ENCODE measurements at regions not wholly inside any gene's neighbourhood (a gene's known extent, or its start where the extent isn't known, plus 50 kb on each side); places are given as distances from the start of the nearest gene placed in this dataset.

DNA sequence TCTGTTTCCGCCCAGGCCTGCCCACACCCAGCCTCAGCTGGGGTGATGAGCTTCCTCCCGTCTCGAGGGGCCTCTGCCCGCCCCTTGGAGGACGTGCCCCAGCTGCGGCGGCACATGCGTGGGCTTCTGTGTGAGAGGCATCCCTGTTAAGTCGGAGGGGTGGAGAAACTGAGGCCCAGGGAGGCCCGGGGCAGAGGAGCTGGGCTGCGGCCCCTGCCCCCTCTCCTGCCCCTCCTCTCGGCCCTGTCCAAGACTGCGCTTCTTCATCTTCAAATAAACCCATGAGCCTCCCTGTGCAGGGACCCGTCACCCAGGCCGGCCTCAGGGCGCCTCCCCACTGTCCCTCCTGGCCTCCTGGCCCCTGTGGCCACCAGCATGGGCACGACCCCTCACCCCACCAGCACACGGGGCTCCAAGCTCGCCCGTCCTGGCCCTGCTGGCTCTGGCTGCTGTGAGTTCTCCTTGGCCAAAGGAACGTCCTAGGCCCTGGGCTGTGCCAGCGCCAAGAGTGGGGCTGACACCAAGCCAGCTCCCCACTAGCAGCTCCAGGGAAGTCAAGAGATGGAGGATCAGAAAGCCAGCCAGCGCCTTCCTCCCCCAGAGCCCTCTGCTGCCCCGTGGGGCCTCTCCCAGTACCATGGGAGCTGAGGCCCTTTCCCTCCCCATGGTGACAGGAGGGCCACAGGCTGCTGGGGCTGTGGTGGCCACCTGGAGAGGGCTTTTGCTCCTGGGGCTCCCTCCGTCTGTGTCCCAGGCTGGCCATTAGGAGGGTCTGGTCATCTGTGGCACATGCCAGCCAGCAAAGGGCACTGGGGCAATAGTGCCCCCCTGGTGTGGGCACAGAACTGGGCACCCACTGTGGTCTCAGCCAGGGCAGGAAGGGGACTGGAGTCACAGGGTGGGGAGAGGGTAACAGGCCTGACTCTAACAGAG is 180.4 kb downstream of the KIF26A start:
- Histone ChIP-seq H3K27me3 (ENCODE audit: insufficient read depth, low read length) (peaks cover 36% of the 10 kb centered on the region; the same call in 1 of the 2 replicates), H3K4me1 (ENCODE audit: control insufficient read depth, insufficient read depth, low read length, unreplicated experiment) (no peaks in the 10 kb centered on the region), H3K79me2 (ENCODE audit: control insufficient read depth, insufficient read depth, low read length, unreplicated experiment) (no peaks in the 10 kb centered on the region), H3K4me3 (ENCODE audit: low read depth, low read length) (no peak overlapping the region), H2AFZ (ENCODE audit: low read length, unreplicated experiment) (no peak overlapping the region), H3K36me3 (ENCODE audit: insufficient read depth, low read length) (no peaks in the 10 kb centered on the region), H3K27ac (ENCODE audit: low read depth, low read length) (no peak overlapping the region)

- Histone ChIP-seq H3K4me3 (ENCODE audit: low read depth, low read length) (no peak overlapping the region), H3K4me1 (ENCODE audit: control insufficient read depth, insufficient read depth, low read length, unreplicated experiment) (no peaks in the 10 kb centered on the region), H3K27ac (ENCODE audit: low read depth, low read length) (no peak overlapping the region), H3K79me2 (ENCODE audit: control insufficient read depth, insufficient read depth, low read length, unreplicated experiment) (no peaks in the 10 kb centered on the region), H3K27me3 (ENCODE audit: insufficient read depth, low read length) (peaks cover 36% of the 10 kb centered on the region; the same call in 1 of the 2 replicates), H2AFZ (ENCODE audit: low read length, unreplicated experiment) (no peak overlapping the region), H3K36me3 (ENCODE audit: insufficient read depth, low read length) (no peaks in the 10 kb centered on the region)
Observed at GRCh38 chr14:104319491-104320241, 181.3 kb downstream of the KIF26A start.

DNA sequence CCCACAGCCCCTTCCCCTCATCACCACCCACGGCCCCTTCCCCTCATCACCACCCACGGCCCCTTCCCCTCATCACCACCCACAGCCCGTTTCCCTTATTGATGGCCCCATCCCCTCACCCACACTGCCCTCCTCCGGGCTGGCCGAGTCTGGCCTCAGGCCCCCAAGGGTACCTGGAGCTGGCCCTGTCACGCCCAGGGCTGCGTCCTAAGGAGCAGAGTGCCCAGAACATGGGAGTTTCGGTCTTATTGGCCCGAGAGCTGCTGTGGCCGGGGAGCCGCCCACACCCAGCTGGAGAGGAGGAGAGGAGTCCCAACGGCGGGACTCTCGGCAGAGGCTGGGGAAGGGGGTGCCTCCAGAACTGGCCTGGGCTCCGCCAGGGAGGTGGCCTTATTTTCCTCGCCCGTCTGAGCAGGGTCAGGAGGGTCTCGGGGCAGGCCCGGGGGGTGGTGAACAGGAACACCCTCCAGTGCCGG is 182.3 kb downstream of the KIF26A start:
- Histone ChIP-seq H3K27me3 (ENCODE audit: insufficient read depth, low read length) (peaks cover 36% of the 10 kb centered on the region; the same call in 1 of the 2 replicates), H2AFZ (ENCODE audit: low read length, unreplicated experiment) (no peak overlapping the region), H3K36me3 (ENCODE audit: insufficient read depth, low read length) (no peaks in the 10 kb centered on the region), H3K4me1 (ENCODE audit: control insufficient read depth, insufficient read depth, low read length, unreplicated experiment) (no peaks in the 10 kb centered on the region), H3K4me3 (ENCODE audit: low read depth, low read length) (no peak overlapping the region), H3K27ac (ENCODE audit: low read depth, low read length) (no peak overlapping the region), H3K79me2 (ENCODE audit: control insufficient read depth, insufficient read depth, low read length, unreplicated experiment) (no peaks in the 10 kb centered on the region)

DNA sequence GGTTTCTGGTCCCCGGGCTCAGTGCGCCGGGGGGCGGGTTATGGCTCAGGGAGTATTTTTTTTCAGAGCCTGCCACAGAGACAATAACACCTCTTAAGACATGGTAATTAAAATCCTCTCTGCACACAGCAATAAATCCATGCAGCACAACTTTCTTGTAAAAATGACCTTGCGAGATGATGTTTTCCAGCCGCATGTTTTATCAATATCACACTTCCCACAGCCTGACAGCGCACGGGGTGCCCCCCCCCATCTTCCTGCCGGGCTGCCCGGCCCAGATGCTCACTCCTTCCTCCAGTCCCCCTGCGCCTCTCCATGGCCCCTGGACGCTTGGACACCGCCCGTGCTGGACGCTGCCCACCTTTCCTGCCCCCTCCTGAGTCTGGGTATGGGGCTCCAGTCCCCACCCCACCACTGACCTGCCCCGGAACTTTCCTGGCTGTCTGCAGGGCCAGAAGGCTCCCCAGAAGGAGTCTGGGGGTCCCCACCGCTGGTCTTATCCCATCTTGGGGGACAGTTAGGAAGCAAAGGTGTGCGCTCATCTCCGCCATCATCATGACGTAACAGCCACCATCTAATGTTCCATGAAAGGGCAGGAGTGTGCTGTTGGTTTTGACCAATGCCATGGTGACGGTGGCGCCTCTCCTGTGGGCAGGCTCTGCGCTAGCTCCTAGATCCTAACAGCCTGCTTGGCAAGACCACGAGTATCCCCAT is 182.9 kb downstream of the KIF26A start:
- no peak overlapping the region for H2AFZ ChIP-seq (ENCODE audit: low read length, unreplicated experiment)
- H3K79me2 ChIP-seq (ENCODE audit: control insufficient read depth, insufficient read depth, low read length, unreplicated experiment) = no peaks in the 10 kb centered on the region
- no peaks in the 10 kb centered on the region for H3K36me3 ChIP-seq (ENCODE audit: insufficient read depth, low read length)
- no peaks in the 10 kb centered on the region for H3K4me1 ChIP-seq (ENCODE audit: control insufficient read depth, insufficient read depth, low read length, unreplicated experiment)
- peaks cover 36% of the 10 kb centered on the region; the same call in 1 of the 2 replicates for H3K27me3 ChIP-seq (ENCODE audit: insufficient read depth, low read length)
- no peak overlapping the region for H3K4me3 ChIP-seq (ENCODE audit: low read depth, low read length)
- no peak overlapping the region for H3K27ac ChIP-seq (ENCODE audit: low read depth, low read length)

DNA sequence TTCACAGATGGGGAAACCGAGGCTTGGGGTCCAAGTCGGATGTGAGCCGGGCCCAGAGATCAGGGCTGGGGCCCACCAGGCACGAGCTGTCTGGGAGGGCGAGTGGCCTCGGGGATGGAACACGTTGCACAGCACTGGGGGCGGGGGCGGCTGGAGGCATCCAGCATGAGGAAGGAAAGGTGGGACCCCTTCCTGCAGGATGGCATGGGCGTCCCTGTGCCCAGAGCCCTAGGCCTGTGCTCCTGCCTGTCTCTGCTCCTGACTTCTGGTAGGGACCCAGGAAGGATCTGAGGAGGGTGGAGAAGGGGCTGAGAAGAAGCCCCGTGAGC is 183.4 kb downstream of the KIF26A start:
- H3K36me3 ChIP-seq (ENCODE audit: insufficient read depth, low read length) = no peaks in the 10 kb centered on the region
- no peak overlapping the region for H3K4me3 ChIP-seq (ENCODE audit: low read depth, low read length)
- H3K4me1 ChIP-seq (ENCODE audit: control insufficient read depth, insufficient read depth, low read length, unreplicated experiment) = no peaks in the 10 kb centered on the region
- no peak overlapping the region for H3K27ac ChIP-seq (ENCODE audit: low read depth, low read length)
- no peaks in the 10 kb centered on the region for H3K79me2 ChIP-seq (ENCODE audit: control insufficient read depth, insufficient read depth, low read length, unreplicated experiment)
- H2AFZ ChIP-seq (ENCODE audit: low read length, unreplicated experiment) = no peak overlapping the region
- peaks cover 33% of the 10 kb centered on the region; the same call in 1 of the 2 replicates for H3K27me3 ChIP-seq (ENCODE audit: insufficient read depth, low read length)

GRCh38 chr14:104322531-104323366 is 184.4 kb downstream of the KIF26A start:
- Histone ChIP-seq H3K79me2 (ENCODE audit: control insufficient read depth, insufficient read depth, low read length, unreplicated experiment) (no peaks in the 10 kb centered on the region), H2AFZ (ENCODE audit: low read length, unreplicated experiment) (no peak overlapping the region), H3K27me3 (ENCODE audit: insufficient read depth, low read length) (peaks cover 24% of the 10 kb centered on the region; the same call in 1 of the 2 replicates), H3K4me1 (ENCODE audit: control insufficient read depth, insufficient read depth, low read length, unreplicated experiment) (no peaks in the 10 kb centered on the region), H3K36me3 (ENCODE audit: insufficient read depth, low read length) (no peaks in the 10 kb centered on the region), H3K4me3 (ENCODE audit: low read depth, low read length) (no peak overlapping the region), H3K27ac (ENCODE audit: low read depth, low read length) (no peak overlapping the region)

DNA sequence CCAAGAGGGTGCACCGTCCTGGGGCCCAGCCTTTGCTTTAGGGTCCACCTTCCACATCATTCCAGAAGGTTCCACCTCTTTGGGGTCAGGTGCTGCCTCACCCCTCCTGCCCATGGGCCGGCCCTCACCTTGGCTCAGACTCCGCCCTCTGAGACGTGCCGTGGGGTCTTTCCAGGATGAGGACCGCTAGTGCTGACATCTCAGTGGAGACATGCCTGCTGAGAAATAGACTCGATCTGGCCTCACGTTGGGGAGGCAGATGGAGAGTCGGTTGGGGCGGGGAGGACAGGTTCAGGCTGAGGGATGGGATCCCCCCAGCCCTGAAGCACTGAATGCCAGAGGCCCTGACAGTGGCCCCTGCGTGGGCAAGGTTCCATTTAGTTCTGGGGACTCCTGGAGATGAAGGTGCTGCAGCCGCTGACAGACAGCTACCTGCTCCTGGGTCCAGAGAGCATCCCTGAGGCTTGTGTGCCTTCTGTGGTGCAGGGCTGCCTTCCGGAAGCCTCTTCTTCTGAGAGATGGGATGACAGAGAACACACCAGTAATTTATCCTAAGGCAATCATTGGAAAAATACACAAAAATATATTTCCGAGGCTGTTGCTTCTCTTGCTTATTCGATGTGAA is 185.3 kb downstream of the KIF26A start:
- H3K79me2 ChIP-seq (ENCODE audit: control insufficient read depth, insufficient read depth, low read length, unreplicated experiment) = no peaks in the 10 kb centered on the region
- peaks cover 18% of the 10 kb centered on the region; the same call in 1 of the 2 replicates for H3K27me3 ChIP-seq (ENCODE audit: insufficient read depth, low read length)
- no peak overlapping the region for H3K27ac ChIP-seq (ENCODE audit: low read depth, low read length)
- no peak overlapping the region for H2AFZ ChIP-seq (ENCODE audit: low read length, unreplicated experiment)
- H3K4me1 ChIP-seq (ENCODE audit: control insufficient read depth, insufficient read depth, low read length, unreplicated experiment) = no peaks in the 10 kb centered on the region
- H3K36me3 ChIP-seq (ENCODE audit: insufficient read depth, low read length) = no peaks in the 10 kb centered on the region
- H3K4me3 ChIP-seq (ENCODE audit: low read depth, low read length) = no peak overlapping the region

DNA sequence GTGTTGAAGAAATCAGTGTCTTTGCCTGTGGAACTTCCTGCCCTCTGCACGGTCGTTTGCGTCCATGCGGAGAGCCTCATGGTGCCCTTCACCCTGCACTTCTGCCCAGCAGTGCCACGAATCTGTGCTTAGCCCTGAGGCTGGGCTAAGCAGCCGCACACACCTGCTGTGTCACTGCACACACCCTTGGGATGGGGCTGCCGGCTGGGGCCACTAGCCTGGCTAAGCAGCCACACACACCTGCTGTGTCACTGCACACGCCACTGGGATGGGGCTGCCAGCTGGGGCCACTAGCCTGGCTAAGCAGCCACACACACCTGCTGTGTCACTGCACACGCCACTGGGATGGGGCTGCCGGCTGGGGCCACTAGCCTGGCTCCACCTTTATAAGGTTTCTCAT is 188.5 kb downstream of the KIF26A start:
- H3K27ac ChIP-seq (ENCODE audit: low read depth, low read length) = no peak overlapping the region
- H2AFZ ChIP-seq (ENCODE audit: low read length, unreplicated experiment) = no peak overlapping the region
- H3K27me3 ChIP-seq (ENCODE audit: insufficient read depth, low read length) = peaks cover 3% of the 10 kb centered on the region; the same call in 1 of the 2 replicates
- H3K4me3 ChIP-seq (ENCODE audit: low read depth, low read length) = no peak overlapping the region
- H3K79me2 ChIP-seq (ENCODE audit: control insufficient read depth, insufficient read depth, low read length, unreplicated experiment) = no peaks in the 10 kb centered on the region
- H3K36me3 ChIP-seq (ENCODE audit: insufficient read depth, low read length) = no peaks in the 10 kb centered on the region
- H3K4me1 ChIP-seq (ENCODE audit: control insufficient read depth, insufficient read depth, low read length, unreplicated experiment) = no peaks in the 10 kb centered on the region

DNA sequence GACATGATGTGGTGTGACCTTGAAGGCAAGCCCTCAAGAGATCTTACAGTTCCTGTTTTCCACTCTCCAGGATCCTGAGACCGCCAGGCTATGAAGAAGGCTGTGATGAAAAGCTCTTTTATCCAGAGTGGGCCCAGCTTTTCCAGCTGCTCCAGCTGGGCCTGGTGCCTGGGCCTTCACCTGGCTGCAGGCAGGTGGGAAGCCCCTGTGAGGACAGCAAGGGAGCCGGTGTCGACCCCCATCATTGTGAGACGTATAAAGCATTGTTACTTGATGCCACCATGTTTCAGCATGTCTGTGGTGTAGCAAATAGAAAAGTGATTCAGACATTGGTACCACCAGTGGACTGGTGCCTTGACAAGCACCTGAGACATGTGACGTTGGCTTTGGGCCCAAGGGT is 190.2 kb downstream of the KIF26A start:
- Histone ChIP-seq H3K27me3 (ENCODE audit: insufficient read depth, low read length) (peaks cover 16% of the 10 kb centered on the region), H3K79me2 (ENCODE audit: control insufficient read depth, insufficient read depth, low read length, unreplicated experiment) (no peaks in the 10 kb centered on the region), H3K27ac (ENCODE audit: low read depth, low read length) (no peak overlapping the region), H2AFZ (ENCODE audit: low read length, unreplicated experiment) (no peak overlapping the region), H3K4me1 (ENCODE audit: control insufficient read depth, insufficient read depth, low read length, unreplicated experiment) (no peaks in the 10 kb centered on the region), H3K36me3 (ENCODE audit: insufficient read depth, low read length) (no peaks in the 10 kb centered on the region), H3K4me3 (ENCODE audit: low read depth, low read length) (no peak overlapping the region)

All from ACC112 (cell line).